ENCODE measurements at regions not wholly inside any gene's neighbourhood (a gene's known extent, or its start where the extent isn't known, plus 50 kb on each side); places are given as distances from the start of the nearest gene placed in this dataset.

GRCh38 chr12:58139894-58140293 is 198.5 kb downstream of the ATP23 start:
- TF ChIP-seq POLR2AphosphoS5 (IDR thresholded peaks at IDR 0.05) = no peak
- TF ChIP-seq, protein P1, sequence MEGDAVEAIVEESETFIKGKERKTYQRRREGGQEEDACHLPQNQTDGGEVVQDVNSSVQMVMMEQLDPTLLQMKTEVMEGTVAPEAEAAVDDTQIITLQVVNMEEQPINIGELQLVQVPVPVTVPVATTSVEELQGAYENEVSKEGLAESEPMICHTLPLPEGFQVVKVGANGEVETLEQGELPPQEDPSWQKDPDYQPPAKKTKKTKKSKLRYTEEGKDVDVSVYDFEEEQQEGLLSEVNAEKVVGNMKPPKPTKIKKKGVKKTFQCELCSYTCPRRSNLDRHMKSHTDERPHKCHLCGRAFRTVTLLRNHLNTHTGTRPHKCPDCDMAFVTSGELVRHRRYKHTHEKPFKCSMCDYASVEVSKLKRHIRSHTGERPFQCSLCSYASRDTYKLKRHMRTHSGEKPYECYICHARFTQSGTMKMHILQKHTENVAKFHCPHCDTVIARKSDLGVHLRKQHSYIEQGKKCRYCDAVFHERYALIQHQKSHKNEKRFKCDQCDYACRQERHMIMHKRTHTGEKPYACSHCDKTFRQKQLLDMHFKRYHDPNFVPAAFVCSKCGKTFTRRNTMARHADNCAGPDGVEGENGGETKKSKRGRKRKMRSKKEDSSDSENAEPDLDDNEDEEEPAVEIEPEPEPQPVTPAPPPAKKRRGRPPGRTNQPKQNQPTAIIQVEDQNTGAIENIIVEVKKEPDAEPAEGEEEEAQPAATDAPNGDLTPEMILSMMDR (IDR thresholded peaks at IDR 0.05) = no peak
- no peak for TF ChIP-seq EP300 (IDR thresholded peaks at IDR 0.05)
- TF ChIP-seq POLR2A (IDR thresholded peaks at IDR 0.05) = no peak

All from gastroesophageal sphincter (tissue), 3 donors.